ENCODE measurements at regions not wholly inside any gene's neighbourhood (a gene's known extent, or its start where the extent isn't known, plus 50 kb on each side); places are given as distances from the start of the nearest gene placed in this dataset.

DNA sequence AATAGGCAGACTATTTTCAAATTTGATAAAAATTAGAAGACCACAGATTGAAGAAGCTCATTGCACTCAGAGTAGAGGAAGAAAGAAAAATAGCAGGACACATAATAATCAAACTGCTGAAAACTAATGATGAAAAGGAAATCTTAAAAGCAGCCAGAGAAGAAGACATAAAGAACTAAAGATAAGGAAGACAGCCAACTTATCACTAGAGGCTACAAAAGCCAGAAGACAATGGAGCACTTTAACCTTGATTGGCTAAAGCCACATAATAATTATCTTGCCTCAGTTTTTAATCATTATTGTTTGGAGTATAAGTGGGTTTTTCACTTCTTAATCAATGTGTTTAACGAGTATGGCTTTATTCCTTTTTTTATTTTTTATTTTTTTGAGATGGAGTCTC, 397.6 kb downstream of the RNF144B start:
- peaks cover 16% of the 10 kb centered on the region for H3K36me3 Mint-ChIP-seq (ENCODE audit: low read depth)
- no peak for DNase-seq (ENCODE audit: low read depth, low spot score)
- peaks cover 33% of the 10 kb centered on the region for H3K9me3 Mint-ChIP-seq
- H3K4me3 Mint-ChIP-seq: no peak overlapping the region
- no peaks in the 10 kb centered on the region for H3K4me1 Mint-ChIP-seq
- TF ChIP-seq, protein P1, sequence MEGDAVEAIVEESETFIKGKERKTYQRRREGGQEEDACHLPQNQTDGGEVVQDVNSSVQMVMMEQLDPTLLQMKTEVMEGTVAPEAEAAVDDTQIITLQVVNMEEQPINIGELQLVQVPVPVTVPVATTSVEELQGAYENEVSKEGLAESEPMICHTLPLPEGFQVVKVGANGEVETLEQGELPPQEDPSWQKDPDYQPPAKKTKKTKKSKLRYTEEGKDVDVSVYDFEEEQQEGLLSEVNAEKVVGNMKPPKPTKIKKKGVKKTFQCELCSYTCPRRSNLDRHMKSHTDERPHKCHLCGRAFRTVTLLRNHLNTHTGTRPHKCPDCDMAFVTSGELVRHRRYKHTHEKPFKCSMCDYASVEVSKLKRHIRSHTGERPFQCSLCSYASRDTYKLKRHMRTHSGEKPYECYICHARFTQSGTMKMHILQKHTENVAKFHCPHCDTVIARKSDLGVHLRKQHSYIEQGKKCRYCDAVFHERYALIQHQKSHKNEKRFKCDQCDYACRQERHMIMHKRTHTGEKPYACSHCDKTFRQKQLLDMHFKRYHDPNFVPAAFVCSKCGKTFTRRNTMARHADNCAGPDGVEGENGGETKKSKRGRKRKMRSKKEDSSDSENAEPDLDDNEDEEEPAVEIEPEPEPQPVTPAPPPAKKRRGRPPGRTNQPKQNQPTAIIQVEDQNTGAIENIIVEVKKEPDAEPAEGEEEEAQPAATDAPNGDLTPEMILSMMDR (conservative IDR thresholded peaks at IDR 0.05): no peak
- H3K27ac Mint-ChIP-seq (ENCODE audit: unreplicated experiment): no peak overlapping the region
- no peaks in the 10 kb centered on the region for H3K27me3 Mint-ChIP-seq (ENCODE audit: low read depth)

DNA sequence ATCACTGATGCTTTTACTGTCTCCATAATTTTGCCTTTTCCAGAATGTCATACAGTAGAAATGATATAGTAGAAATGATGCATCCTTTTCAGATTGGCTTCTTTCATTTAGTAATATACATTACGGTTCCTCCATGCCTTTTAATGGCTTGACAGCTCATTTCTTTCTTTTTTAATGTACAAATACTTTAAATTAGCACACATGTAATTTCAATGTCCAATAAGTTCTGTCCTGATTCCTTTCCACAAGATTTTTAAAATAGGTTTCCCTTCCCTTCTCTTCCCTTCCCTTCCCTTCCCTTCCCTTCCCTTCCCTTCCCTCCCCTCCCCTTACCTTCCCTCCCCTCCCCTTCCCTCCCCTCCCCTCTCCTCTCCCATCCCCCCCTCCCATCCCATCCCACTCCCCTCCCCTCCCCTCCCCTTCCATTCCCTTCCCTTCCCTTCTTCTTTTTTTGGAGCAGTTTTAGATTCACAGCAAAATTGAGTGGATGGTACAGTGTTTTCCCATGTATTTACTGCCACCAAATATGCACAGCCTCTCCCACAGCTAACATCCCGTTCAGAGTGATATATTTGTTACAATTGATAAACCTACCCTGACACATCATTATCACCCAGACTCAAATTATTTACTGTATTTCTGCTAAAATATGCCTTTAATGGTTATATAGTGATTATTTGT, 398.8 kb downstream of the RNF144B start:
- H3K4me1 Mint-ChIP-seq: no peaks in the 10 kb centered on the region
- TF ChIP-seq, protein P1 (conservative IDR thresholded peaks at IDR 0.05): no peak
- H3K9me3 Mint-ChIP-seq: peaks cover 33% of the 10 kb centered on the region

DNA sequence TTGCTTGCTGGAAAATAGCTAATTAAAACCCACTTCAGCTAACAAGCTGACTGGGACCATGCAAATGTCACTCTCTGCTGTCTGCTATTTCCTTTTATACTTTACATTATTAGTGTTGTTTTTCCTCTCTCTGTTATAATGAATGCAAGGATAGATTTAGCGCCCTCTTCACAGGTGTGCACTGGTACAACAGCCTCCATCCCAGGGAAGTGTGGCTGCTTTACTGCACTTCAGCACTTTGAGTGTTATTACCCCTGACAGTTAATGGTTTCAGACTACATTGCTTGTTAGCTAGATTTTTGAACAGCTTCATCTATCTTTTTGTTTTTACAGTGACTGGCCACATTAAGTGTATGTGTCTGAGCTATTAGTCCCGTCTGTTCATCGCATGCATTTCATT, 405.7 kb downstream of the RNF144B start:
- DNase-seq (ENCODE audit: low read depth, low spot score): no peak
- H3K27me3 Mint-ChIP-seq (ENCODE audit: low read depth): no peaks in the 10 kb centered on the region
- no peaks in the 10 kb centered on the region for H3K36me3 Mint-ChIP-seq (ENCODE audit: low read depth)
- H3K4me1 Mint-ChIP-seq: no peaks in the 10 kb centered on the region
- no peak overlapping the region for H3K4me3 Mint-ChIP-seq
- TF ChIP-seq, protein P1 (conservative IDR thresholded peaks at IDR 0.05): no peak
- peaks cover 15% of the 10 kb centered on the region for H3K9me3 Mint-ChIP-seq
- H3K27ac Mint-ChIP-seq (ENCODE audit: unreplicated experiment): no peak overlapping the region

More for the DNA sequence above, 398.8 kb downstream of the RNF144B start:
- DNase-seq (ENCODE audit: low read depth, low spot score): no peak
- Mint-ChIP-seq H3K36me3 (ENCODE audit: low read depth) (peaks cover 16% of the 10 kb centered on the region), H3K27me3 (ENCODE audit: low read depth) (no peaks in the 10 kb centered on the region), H3K4me3 (no peak overlapping the region), H3K27ac (ENCODE audit: unreplicated experiment) (no peak overlapping the region)

DNA sequence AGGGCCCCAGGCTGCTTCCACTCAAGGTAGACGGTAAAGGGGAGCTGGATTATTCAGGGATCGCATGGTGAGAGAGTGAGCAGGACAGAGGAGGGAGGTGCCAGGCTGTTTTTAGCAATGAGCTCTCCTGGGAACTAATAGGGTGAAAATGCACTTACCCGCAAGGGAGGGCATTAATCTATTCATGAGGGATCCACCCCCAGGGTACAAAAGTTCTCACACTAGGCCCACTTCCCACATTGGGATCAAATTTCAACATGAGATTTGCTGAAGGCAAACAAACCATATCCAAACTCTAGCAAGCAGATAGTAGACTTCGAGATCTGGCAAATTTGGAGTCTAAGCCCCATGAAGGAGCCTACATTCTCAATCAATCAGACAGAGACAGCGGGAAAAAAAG, 408.6 kb downstream of the RNF144B start:
- Mint-ChIP-seq H3K4me3 (no peak overlapping the region), H3K27ac (ENCODE audit: unreplicated experiment) (no peak overlapping the region), H3K9me3 (peaks cover 13% of the 10 kb centered on the region), H3K36me3 (ENCODE audit: low read depth) (no peaks in the 10 kb centered on the region), H3K27me3 (ENCODE audit: low read depth) (no peaks in the 10 kb centered on the region), H3K4me1 (no peaks in the 10 kb centered on the region)
- DNase-seq (ENCODE audit: low read depth, low spot score): no peak
- TF ChIP-seq, protein P1 (conservative IDR thresholded peaks at IDR 0.05): no peak

DNA sequence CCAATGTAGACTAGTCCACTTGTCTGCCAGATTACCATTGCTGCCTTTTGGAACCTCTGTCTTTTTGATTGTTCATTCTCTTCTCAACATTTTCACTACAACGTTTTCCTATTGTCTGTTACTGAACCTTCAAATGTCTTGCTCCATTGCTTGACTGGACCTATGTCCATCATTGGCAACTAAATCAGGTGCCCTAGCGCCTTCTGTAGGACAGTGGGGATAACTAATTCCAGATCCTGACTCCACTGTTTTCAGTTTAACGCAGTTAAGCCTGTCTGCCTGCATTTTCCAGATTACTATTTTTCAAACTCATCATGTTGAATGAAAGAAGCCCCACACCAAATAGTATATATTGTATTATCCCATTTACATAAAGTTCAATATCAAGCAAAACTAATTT, 433.6 kb downstream of the RNF144B start:
- H3K4me3 Mint-ChIP-seq: no peak overlapping the region
- peak overlapping the region; percentile 4 for H3K27ac Mint-ChIP-seq (ENCODE audit: unreplicated experiment)
- H3K27me3 Mint-ChIP-seq (ENCODE audit: low read depth): no peaks in the 10 kb centered on the region
- peaks cover 13% of the 10 kb centered on the region for H3K9me3 Mint-ChIP-seq
- H3K36me3 Mint-ChIP-seq (ENCODE audit: low read depth): peaks cover 15% of the 10 kb centered on the region
- no peak for DNase-seq (ENCODE audit: low read depth, low spot score)
- no peaks in the 10 kb centered on the region for H3K4me1 Mint-ChIP-seq
- TF ChIP-seq, protein P1 (conservative IDR thresholded peaks at IDR 0.05): no peak

Data from neural crest cell (in vitro differentiated cells).